Neutrophil (primary cell): ENCODE measurements at regions not wholly inside any gene's neighbourhood (a gene's known extent, or its start where the extent isn't known, plus 50 kb on each side); places are given as distances from the start of the nearest gene placed in this dataset.

Experiments
- H3K27ac ChIP-seq: fragments of 200-600 bp; sonication (generic); 2 replicates; pipeline ENCODE4 v1.5.1; 2016; ENCODE audit warnings: mild to moderate bottlenecking, moderate library complexity
- H3K27me3 ChIP-seq: fragments of 200-600 bp; sonication (generic); 2 replicates; pipeline ENCODE4 v1.6.0; 2016; ENCODE audit warnings: mild to moderate bottlenecking
- H3K36me3 ChIP-seq: fragments of 200-600 bp; sonication (generic); 2 replicates; pipeline ENCODE4 v1.5.1; 2017
- H3K4me1 ChIP-seq, 2 experiments: fragments of 200-600 bp in 1 of 2; sonication (generic) in 1 of 2; 1 replicate in 1 of 2; 2 replicates in 1 of 2; pipeline versions ENCODE4 v1.5.1 to v1.6.1; 2013 to 2016; ENCODE audit warnings: low read depth in 1 of 2, low read length in 1 of 2, mild to moderate bottlenecking in 1 of 2, moderate library complexity in 1 of 2; ENCODE audit not compliant: control insufficient read depth in 1 of 2, insufficient read depth in 1 of 2
- H3K4me3 ChIP-seq, 2 experiments: fragments of 200-600 bp in 1 of 2; sonication (generic) in 1 of 2; 1 replicate in 1 of 2; 2 replicates in 1 of 2; pipeline ENCODE4 v1.5.1; 2013 to 2016; ENCODE audit warnings: low read depth in 1 of 2, low read length in 1 of 2, mild to moderate bottlenecking in 1 of 2, moderate library complexity in 1 of 2
- H3K9me3 ChIP-seq: fragments of 200-600 bp; sonication (generic); 2 replicates; pipeline ENCODE4 v1.5.1; 2016
- CTCF ChIP-seq: fragments of 200-600 bp; sonication (generic); IDR thresholded peaks from 2 replicates; pipeline ENCODE4 v1.5.1; 2016; ENCODE audit warnings: antibody characterized with exemption

GRCh38 chr14:87457720-87458119 is 535.3 kb downstream of the GALC start:
- Histone ChIP-seq H3K4me1 (no peaks in the 10 kb centered on the region), H3K4me3 (no peak overlapping the region), H3K36me3 (no peaks in the 10 kb centered on the region), H3K27me3 (no peaks in the 10 kb centered on the region), H3K27ac (no peak overlapping the region), H3K9me3 (no peaks in the 10 kb centered on the region)
- no peak for TF ChIP-seq CTCF

GRCh38 chr14:87450193-87450592 is 542.8 kb downstream of the GALC start:
- Histone ChIP-seq H3K4me3 (no peak overlapping the region), H3K27ac (no peak overlapping the region), H3K27me3 (no peaks in the 10 kb centered on the region), H3K4me1 (no peaks in the 10 kb centered on the region), H3K36me3 (no peaks in the 10 kb centered on the region), H3K9me3 (no peaks in the 10 kb centered on the region)
- TF ChIP-seq CTCF = no peak

GRCh38 chr14:87449016-87449415 is 544.0 kb downstream of the GALC start:
- H3K4me1 ChIP-seq = no peaks in the 10 kb centered on the region
- H3K4me3 ChIP-seq = no peak overlapping the region
- H3K27ac ChIP-seq = no peak overlapping the region
- H3K9me3 ChIP-seq = no peaks in the 10 kb centered on the region
- TF ChIP-seq CTCF = no peak
- H3K27me3 ChIP-seq = no peaks in the 10 kb centered on the region
- H3K36me3 ChIP-seq = no peaks in the 10 kb centered on the region

- TF ChIP-seq CTCF = no peak
- no peaks in the 10 kb centered on the region for H3K27me3 ChIP-seq
- H3K4me1 ChIP-seq = no peaks in the 10 kb centered on the region
- no peak overlapping the region for H3K4me3 ChIP-seq
- H3K9me3 ChIP-seq = no peaks in the 10 kb centered on the region
- no peak overlapping the region for H3K27ac ChIP-seq
- H3K36me3 ChIP-seq = no peaks in the 10 kb centered on the region
Measured at GRCh38 chr14:87443787-87444186, 549.2 kb downstream of the GALC start.

GRCh38 chr14:87443039-87443438 is 549.9 kb downstream of the GALC start:
- H3K9me3 ChIP-seq = no peaks in the 10 kb centered on the region
- no peaks in the 10 kb centered on the region for H3K27me3 ChIP-seq
- H3K36me3 ChIP-seq = no peaks in the 10 kb centered on the region
- H3K4me1 ChIP-seq = no peaks in the 10 kb centered on the region
- H3K4me3 ChIP-seq = no peak overlapping the region
- H3K27ac ChIP-seq = no peak overlapping the region
- TF ChIP-seq CTCF = no peak

GRCh38 chr14:87437158-87437557 is 555.8 kb downstream of the GALC start:
- Histone ChIP-seq H3K9me3 (no peaks in the 10 kb centered on the region), H3K36me3 (no peaks in the 10 kb centered on the region), H3K4me3 (no peak overlapping the region), H3K27ac (no peak overlapping the region), H3K4me1 (no peaks in the 10 kb centered on the region), H3K27me3 (no peaks in the 10 kb centered on the region)
- TF ChIP-seq CTCF = no peak
